Endothelial cell of umbilical vein (primary cell): ENCODE measurements at regions not wholly inside any gene's neighbourhood (a gene's known extent, or its start where the extent isn't known, plus 50 kb on each side); places are given as distances from the start of the nearest gene placed in this dataset.

Experiments
- EZH2 ChIP-seq: IDR thresholded peaks from 2 replicates; pipeline ENCODE4 v1.6.1; 2012; ENCODE audit warnings: borderline replicate concordance, low read depth, mild to moderate bottlenecking, moderate library complexity, low read length, inconsistent platforms; ENCODE audit not compliant: severe bottlenecking
- FOS ChIP-seq: IDR thresholded peaks from 2 replicates; pipeline ENCODE4 v1.6.1; 2011; ENCODE audit warnings: mild to moderate bottlenecking, low read length, moderate library complexity, borderline replicate concordance; ENCODE audit not compliant: insufficient read depth
- POLR2A ChIP-seq: IDR thresholded peaks from 2 replicates; pipeline ENCODE4 v1.6.1; 2012; ENCODE audit warnings: low read depth, mild to moderate bottlenecking, control low read depth, low read length
- TF ChIP-seq, protein P1 (sequence below), 2 donors: IDR thresholded peaks; 1 replicate in 1 of 2; 2 replicates in 1 of 2; pipeline ENCODE4 v1.5.1; 2011; ENCODE audit warnings: low read length in 2 of 2, mild to moderate bottlenecking in 2 of 2, moderate library complexity in 2 of 2, control low read depth in 1 of 2, inconsistent platforms in 1 of 2, low read depth in 1 of 2; ENCODE audit not compliant: insufficient read depth in 1 of 2; ENCODE audit errors: extremely low read depth in 1 of 2

DNA sequence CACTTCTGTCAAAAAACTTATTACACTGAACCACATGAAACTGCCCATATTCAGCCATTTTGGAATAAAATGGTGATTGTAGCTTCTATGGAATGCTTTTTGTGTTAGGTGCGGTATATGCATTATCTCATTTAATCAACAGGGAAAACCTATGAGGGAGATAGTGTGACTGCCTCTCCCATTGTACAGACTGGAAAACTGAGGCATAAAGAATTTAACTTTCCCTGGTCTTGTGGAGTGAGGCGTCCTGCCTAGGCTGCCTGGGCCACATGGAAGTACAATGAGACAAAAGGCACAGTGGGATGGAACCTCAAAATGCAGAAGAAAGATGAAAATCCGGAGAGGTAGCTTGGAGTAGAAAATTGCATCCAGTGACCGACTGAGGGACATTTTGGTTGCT lies 80.2 kb downstream of the RPLP1 start:
- TF ChIP-seq POLR2A (no peak), FOS (no peak), EZH2 (no peak)
- TF ChIP-seq, protein P1, sequence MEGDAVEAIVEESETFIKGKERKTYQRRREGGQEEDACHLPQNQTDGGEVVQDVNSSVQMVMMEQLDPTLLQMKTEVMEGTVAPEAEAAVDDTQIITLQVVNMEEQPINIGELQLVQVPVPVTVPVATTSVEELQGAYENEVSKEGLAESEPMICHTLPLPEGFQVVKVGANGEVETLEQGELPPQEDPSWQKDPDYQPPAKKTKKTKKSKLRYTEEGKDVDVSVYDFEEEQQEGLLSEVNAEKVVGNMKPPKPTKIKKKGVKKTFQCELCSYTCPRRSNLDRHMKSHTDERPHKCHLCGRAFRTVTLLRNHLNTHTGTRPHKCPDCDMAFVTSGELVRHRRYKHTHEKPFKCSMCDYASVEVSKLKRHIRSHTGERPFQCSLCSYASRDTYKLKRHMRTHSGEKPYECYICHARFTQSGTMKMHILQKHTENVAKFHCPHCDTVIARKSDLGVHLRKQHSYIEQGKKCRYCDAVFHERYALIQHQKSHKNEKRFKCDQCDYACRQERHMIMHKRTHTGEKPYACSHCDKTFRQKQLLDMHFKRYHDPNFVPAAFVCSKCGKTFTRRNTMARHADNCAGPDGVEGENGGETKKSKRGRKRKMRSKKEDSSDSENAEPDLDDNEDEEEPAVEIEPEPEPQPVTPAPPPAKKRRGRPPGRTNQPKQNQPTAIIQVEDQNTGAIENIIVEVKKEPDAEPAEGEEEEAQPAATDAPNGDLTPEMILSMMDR (IDR thresholded peaks at IDR 0.05; ENCODE audit: extremely low read depth in 1 of 2, insufficient read depth in 1 of 2, low read depth in 1 of 2, low read length in 2 of 2), result no peak
